ENCODE measurements at regions not wholly inside any gene's neighbourhood (a gene's known extent, or its start where the extent isn't known, plus 50 kb on each side); places are given as distances from the start of the nearest gene placed in this dataset.

DNA sequence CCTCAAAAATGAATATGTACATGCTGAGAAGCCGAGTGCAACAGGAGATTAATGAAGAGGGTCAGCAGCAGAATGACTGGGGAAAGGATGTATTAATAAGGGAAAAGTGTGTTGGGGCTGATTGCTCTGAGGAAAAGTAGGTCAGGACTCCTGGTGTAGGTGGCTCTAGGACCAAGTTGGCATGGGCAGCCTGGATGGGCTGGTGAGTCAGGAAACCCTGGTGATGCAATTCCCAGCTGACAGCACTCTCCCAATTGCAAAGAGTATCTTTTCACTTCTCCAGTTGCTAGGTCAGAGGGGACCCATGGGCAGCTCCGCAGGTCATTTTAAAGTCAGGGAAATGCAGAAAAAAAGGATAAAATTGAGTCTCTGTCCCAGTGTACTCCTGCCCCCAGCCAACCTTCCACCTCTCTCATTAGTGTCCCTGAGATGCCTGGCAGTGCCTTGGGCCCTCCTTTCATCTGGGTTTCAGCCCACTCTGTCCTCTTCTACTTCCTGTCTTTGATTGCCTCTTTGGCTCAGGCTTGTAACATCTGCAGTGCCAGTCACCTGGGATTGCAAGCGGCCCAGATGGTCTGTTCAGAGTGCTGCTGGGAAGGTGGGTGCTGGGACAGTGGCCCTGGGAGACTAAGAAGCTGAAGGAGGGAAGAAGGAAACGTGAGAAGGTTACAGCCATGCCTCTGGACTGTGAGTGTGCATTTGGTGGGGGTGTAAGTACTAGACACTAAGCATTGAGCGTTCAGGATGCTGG lies 2177.2 kb downstream of the TP53TG3F start:
- Mint-ChIP-seq H3K27ac (no peak overlapping the region), H3K9me3 (peaks cover 19% of the 10 kb centered on the region), H3K4me1 (no peaks in the 10 kb centered on the region), H3K36me3 (ENCODE audit: low read depth) (no peaks in the 10 kb centered on the region), H3K27me3 (no peaks in the 10 kb centered on the region), H3K4me3 (no peak overlapping the region)
- CTCF ChIA-PET: no interaction called here
- POLR2A ChIA-PET: no interaction called here
- no peak for DNase-seq

DNA sequence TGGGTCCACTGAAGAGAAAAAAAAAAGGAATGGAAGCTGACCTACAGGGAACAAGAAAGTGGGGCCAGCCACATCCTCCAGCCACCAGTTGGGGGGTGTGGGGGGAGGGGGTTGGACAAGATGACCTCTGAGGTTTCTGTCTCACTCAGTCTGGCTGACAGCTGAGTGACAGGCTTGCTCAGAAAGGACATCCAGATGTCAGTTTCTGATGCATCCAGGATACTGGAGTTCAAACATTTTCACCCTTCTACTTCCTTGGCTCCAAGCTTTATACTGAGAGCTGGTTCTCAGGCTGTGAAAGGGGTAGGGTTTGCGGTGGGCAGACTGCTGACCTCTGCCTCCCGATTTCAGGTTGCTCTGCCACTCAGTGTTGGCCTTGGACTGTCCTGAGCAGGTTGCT lies 2178.3 kb downstream of the TP53TG3F start:
- Mint-ChIP-seq H3K9me3 (peaks cover 21% of the 10 kb centered on the region), H3K4me1 (no peaks in the 10 kb centered on the region), H3K36me3 (ENCODE audit: low read depth) (no peaks in the 10 kb centered on the region), H3K4me3 (no peak overlapping the region), H3K27me3 (no peaks in the 10 kb centered on the region), H3K27ac (no peak overlapping the region)
- DNase-seq: no peak
- CTCF ChIA-PET: no interaction called here
- POLR2A ChIA-PET: no interaction called here

DNA sequence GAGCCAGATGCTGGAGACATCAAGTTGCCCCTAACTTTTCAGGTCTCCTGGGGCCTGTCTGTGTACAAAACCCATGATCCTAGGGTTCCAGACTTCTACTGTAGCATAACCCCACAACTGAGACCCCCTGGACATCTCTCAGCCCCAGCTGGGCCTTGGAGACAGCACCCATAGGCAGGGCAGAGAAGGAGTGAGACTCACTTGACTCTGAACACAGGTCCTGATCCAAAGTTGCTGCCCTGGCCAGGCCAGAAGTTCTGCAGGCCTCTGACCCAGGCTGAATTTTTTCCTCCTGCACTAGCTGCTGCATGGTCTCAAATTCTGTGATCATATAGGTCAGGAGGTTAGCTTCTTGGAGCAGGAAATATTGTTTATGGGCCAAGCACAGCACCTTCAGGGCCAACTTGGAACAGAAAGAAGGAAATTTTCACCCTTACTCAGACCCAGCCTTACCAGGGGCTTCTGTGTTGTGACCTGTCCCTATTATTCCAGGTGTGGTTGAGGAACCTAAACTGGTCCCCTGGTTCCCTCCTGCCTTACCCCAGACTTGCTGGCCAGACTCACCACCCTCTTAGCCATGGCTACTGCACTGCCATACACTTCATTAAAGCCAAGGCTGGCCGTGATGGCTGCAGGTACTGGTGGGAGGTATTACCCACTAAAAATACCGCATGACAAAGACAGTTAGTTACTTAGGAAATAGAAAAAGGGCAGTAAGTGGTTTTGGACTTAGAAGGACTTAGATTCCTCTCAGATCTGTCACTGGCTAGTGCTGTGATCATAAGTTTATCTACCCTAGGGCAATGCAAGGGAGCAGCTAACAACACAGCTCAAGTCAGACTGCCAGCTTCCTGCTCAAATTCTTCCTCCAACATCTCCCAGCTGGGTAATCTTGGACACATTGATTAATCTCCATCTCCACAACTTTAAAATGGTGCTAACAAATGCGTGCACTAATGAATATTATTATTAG lies 2180.1 kb downstream of the TP53TG3F start:
- Mint-ChIP-seq H3K36me3 (ENCODE audit: low read depth) (no peaks in the 10 kb centered on the region), H3K27me3 (no peaks in the 10 kb centered on the region), H3K4me1 (no peaks in the 10 kb centered on the region), H3K9me3 (peaks cover 26% of the 10 kb centered on the region), H3K4me3 (no peak overlapping the region), H3K27ac (no peak overlapping the region)
- ChIA-PET CTCF (no interaction called here), POLR2A (no interaction called here)
- DNase-seq: no peak

DNA sequence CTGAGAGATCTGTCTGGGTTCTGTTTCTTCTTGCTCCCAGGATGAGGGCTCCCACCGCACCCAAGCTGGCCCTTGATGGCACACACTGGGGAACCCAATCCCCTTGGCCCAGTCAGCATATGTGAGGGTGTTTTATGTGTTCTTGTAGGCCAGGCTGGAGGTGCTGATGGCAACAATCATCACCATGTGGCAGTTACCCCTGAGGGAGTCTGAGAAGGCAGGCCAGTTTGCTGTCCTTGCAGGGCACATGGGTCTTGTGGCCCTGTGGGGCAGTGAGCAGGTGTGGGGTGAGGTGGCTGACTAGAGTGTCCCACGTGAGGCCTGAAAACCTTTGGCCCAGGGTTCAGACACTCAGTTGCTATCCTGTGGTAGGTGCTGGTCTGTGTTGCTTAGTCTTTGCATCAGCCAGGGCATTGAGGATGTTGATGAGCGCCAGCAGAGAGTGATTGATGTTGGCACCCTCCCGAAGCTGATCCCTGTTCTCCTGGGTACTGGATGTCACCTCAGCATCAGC lies 2183.0 kb downstream of the TP53TG3F start:
- ChIA-PET POLR2A (no interaction called here), CTCF (no interaction called here)
- no peak overlapping the region for H3K27ac Mint-ChIP-seq
- H3K36me3 Mint-ChIP-seq (ENCODE audit: low read depth): no peaks in the 10 kb centered on the region
- no peak overlapping the region for H3K4me3 Mint-ChIP-seq
- no peaks in the 10 kb centered on the region for H3K4me1 Mint-ChIP-seq
- H3K27me3 Mint-ChIP-seq: no peaks in the 10 kb centered on the region
- H3K9me3 Mint-ChIP-seq: peaks cover 25% of the 10 kb centered on the region
- no peak for DNase-seq

DNA sequence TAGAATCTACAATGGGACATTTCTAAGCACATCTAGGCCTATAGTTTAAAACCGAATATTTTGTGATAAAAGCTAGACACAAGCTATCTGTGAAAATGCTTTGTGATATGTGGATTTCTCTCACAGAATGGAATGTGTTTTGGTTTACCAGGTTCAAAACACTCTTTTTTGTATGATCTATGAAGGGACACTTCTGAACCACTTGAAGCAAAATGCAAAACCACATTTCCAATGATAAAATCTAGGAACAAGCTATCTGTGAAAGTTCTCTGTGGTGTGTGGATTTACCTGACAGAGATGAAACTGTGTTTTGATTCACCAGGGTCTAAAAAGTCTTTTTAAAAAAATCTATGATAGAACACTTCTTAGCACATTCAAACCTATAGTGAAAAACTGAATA lies 2192.4 kb downstream of the TP53TG3F start:
- POLR2A ChIA-PET: no interaction called here
- Mint-ChIP-seq H3K4me1 (no peaks in the 10 kb centered on the region), H3K4me3 (no peak overlapping the region)

GRCh38 chr16:35664091-35664693 lies 2204.8 kb downstream of the TP53TG3F start:
- Mint-ChIP-seq H3K27ac (no peak overlapping the region), H3K4me3 (no peak overlapping the region), H3K4me1 (no peaks in the 10 kb centered on the region), H3K36me3 (ENCODE audit: low read depth) (no peaks in the 10 kb centered on the region), H3K27me3 (no peaks in the 10 kb centered on the region), H3K9me3 (peaks cover 28% of the 10 kb centered on the region)
- ChIA-PET CTCF (interaction anchor here (0.7 to 1.1 kb wide), 2 partner anchors 14 to 327 kb away, joined by 3 to 4 read pairs; no protein-coding TSS in a partner anchor), POLR2A (no interaction called here)
- no peak for DNase-seq

More for the DNA sequence above, 2192.4 kb downstream of the TP53TG3F start:
- CTCF ChIA-PET: no interaction called here
- H3K27me3 Mint-ChIP-seq: no peaks in the 10 kb centered on the region
- H3K27ac Mint-ChIP-seq: no peak overlapping the region
- H3K36me3 Mint-ChIP-seq (ENCODE audit: low read depth): no peaks in the 10 kb centered on the region
- DNase-seq: no peak
- H3K9me3 Mint-ChIP-seq: peaks cover 7% of the 10 kb centered on the region

- Mint-ChIP-seq H3K9me3 (peaks cover 34% of the 10 kb centered on the region), H3K27ac (no peak overlapping the region), H3K4me1 (no peaks in the 10 kb centered on the region), H3K27me3 (no peaks in the 10 kb centered on the region), H3K36me3 (ENCODE audit: low read depth) (no peaks in the 10 kb centered on the region), H3K4me3 (no peak overlapping the region)
- no peak for DNase-seq
- ChIA-PET POLR2A (no interaction called here), CTCF (no interaction called here)
Measured at GRCh38 chr16:35685085-35685484, 2225.7 kb downstream of the TP53TG3F start.

- no peak overlapping the region for H3K27ac Mint-ChIP-seq
- H3K27me3 Mint-ChIP-seq: no peaks in the 10 kb centered on the region
- ChIA-PET POLR2A (no interaction called here), CTCF (no interaction called here)
- DNase-seq: no peak
- peaks cover 47% of the 10 kb centered on the region for H3K9me3 Mint-ChIP-seq
- H3K4me3 Mint-ChIP-seq: no peak overlapping the region
- no peaks in the 10 kb centered on the region for H3K4me1 Mint-ChIP-seq
- H3K36me3 Mint-ChIP-seq (ENCODE audit: low read depth): no peaks in the 10 kb centered on the region
Measured at GRCh38 chr16:35686595-35686994, 2227.2 kb downstream of the TP53TG3F start.

DNA sequence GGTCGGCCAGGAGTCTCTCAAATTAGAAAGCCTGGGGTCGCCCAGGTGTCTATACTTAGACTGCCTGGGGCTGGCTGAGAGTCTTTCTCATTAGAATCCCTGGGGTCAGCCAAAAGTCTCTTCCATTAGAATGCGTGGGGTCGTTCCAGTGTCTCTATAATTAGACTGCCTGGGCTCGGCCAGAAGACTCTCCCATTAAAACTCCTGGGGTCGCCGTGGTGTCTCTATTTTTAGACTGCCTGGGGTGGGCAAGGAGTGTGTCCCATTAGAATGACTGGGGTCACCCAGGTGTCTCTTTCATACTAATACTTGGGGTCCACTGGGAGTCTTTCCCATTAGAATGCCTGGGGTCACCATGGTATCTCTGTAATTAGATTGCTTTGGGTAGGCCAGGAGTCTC lies 2227.7 kb downstream of the TP53TG3F start:
- H3K4me3 Mint-ChIP-seq: no peak overlapping the region
- no peak overlapping the region for H3K27ac Mint-ChIP-seq
- CTCF ChIA-PET: no interaction called here
- H3K4me1 Mint-ChIP-seq: no peaks in the 10 kb centered on the region
- H3K27me3 Mint-ChIP-seq: no peaks in the 10 kb centered on the region
- POLR2A ChIA-PET: no interaction called here
- DNase-seq: no peak
- H3K36me3 Mint-ChIP-seq (ENCODE audit: low read depth): no peaks in the 10 kb centered on the region
- peaks cover 48% of the 10 kb centered on the region for H3K9me3 Mint-ChIP-seq

DNA sequence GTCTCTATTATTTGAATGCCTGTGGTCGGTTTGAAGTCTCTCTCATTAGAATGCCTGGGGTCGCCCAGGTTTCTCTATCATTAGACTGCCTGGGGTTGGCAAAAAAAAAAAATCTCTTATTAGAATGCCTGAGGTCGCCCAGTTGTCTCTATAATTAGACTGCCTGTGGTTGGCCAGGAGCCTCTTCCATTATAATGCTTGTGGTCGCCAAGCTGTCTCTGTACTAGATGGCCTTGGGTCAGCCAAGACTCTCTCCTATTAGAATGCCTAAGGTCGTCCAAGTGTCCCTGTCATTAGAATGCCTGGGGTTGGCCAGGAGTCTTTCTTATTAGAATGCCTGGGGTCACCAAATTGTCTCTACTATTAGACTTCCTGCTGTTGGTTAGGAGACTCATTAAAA lies 2228.4 kb downstream of the TP53TG3F start:
- H3K27ac Mint-ChIP-seq: no peak overlapping the region

DNA sequence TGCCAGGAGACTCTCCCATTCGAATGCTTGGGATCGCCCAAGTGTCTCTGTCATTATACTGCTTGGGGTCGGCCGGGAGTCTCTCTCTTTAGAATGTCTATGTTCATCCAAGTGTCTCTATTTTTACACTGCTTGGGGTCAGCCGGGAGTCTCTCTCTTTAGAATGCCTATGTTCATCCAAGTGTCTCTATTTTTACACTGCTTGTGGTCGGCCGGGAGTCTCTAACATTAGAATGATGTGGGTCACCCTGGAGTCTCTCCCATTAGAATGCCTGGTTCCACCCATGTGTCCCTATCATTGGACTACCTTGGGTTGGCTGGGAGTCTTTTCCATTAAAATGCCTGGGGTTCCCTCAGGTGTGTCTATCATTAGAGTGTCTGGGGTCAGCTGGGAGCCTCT lies 2230.4 kb downstream of the TP53TG3F start:
- H3K36me3 Mint-ChIP-seq (ENCODE audit: low read depth): no peaks in the 10 kb centered on the region
- no peak for DNase-seq
- ChIA-PET CTCF (no interaction called here), POLR2A (no interaction called here)
- H3K27ac Mint-ChIP-seq: no peak overlapping the region
- no peaks in the 10 kb centered on the region for H3K4me1 Mint-ChIP-seq
- H3K27me3 Mint-ChIP-seq: no peaks in the 10 kb centered on the region
- H3K4me3 Mint-ChIP-seq: no peak overlapping the region
- H3K9me3 Mint-ChIP-seq: peaks cover 56% of the 10 kb centered on the region

More for the DNA sequence above, 2228.4 kb downstream of the TP53TG3F start:
- peaks cover 54% of the 10 kb centered on the region for H3K9me3 Mint-ChIP-seq
- H3K27me3 Mint-ChIP-seq: no peaks in the 10 kb centered on the region
- DNase-seq: no peak
- CTCF ChIA-PET: no interaction called here
- H3K4me3 Mint-ChIP-seq: no peak overlapping the region
- no peaks in the 10 kb centered on the region for H3K36me3 Mint-ChIP-seq (ENCODE audit: low read depth)
- POLR2A ChIA-PET: no interaction called here
- no peaks in the 10 kb centered on the region for H3K4me1 Mint-ChIP-seq

- Mint-ChIP-seq H3K36me3 (ENCODE audit: low read depth) (no peaks in the 10 kb centered on the region), H3K27ac (no peak overlapping the region), H3K9me3 (peaks cover 61% of the 10 kb centered on the region), H3K27me3 (no peaks in the 10 kb centered on the region), H3K4me3 (no peak overlapping the region), H3K4me1 (no peaks in the 10 kb centered on the region)
- POLR2A ChIA-PET: no interaction called here
- CTCF ChIA-PET: no interaction called here
- no peak for DNase-seq
Measured at GRCh38 chr16:35690413-35690812, 2231.0 kb downstream of the TP53TG3F start.

GRCh38 chr16:35691057-35691456 lies 2231.6 kb downstream of the TP53TG3F start:
- ChIA-PET CTCF (no interaction called here), POLR2A (no interaction called here)
- H3K4me3 Mint-ChIP-seq: no peak overlapping the region
- peaks cover 62% of the 10 kb centered on the region for H3K9me3 Mint-ChIP-seq
- no peaks in the 10 kb centered on the region for H3K4me1 Mint-ChIP-seq
- H3K36me3 Mint-ChIP-seq (ENCODE audit: low read depth): no peaks in the 10 kb centered on the region
- DNase-seq: no peak
- H3K27me3 Mint-ChIP-seq: no peaks in the 10 kb centered on the region
- H3K27ac Mint-ChIP-seq: no peak overlapping the region

Data from activated CD4-positive, alpha-beta T cell treated with anti-CD3 and anti-CD28 coated beads, Interleukin-2, amount 10 ng/mL, durations not matched to agents 7 days and 5 days (primary cell).